Glomerular endothelial cell (primary cell): ENCODE measurements at regions not wholly inside any gene's neighbourhood (a gene's known extent, or its start where the extent isn't known, plus 50 kb on each side); places are given as distances from the start of the nearest gene placed in this dataset.
"Not testable (repeated sequence)": the region's sequence is repeated elsewhere in the genome, so short reads cannot be mapped to it uniquely, and the experiment has no call there.

Experiments used
- DNase-seq: peaks from one replicate; pipeline ENCODE4 v3.0.0-alpha.2; 2011; ENCODE audit warnings: low read depth, low spot score; ENCODE audit errors: extremely low read depth

DNA sequence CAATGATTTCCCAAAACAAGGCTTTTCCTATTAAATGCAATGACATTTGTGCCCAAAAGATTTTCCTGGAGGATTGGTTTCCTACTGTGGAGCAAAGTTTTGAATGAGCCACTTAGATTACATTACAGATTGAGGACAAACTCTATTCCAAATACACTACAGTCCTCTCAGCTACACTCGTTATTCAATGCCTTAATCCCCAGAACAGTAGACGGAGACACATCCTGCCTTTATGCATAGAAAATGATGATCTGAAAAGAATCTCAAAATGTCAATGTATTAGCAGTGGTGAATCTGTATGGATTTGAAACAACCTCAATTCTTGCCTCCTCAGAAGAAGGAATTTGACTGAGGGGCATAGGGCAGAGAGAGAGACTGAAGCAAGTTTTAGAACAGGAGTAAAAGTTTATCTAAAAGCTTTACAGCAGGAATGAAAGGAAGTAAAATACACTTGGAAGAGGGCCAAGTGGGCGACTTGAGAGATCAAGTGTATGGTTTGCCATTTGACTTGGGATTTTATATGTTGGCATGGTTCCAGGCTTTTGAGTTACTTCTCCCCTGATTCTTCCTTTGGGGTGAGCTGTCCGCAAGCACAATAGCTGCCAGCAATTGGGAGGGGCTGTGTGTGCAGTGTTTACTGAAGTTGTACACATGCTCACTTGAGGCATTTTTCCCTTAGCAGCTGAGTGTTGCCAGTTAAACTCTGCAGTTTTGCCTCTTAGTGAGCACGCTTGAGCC is 891.9 kb upstream of the MBL2 start:
- peak; percentile 34 for DNase-seq

DNA sequence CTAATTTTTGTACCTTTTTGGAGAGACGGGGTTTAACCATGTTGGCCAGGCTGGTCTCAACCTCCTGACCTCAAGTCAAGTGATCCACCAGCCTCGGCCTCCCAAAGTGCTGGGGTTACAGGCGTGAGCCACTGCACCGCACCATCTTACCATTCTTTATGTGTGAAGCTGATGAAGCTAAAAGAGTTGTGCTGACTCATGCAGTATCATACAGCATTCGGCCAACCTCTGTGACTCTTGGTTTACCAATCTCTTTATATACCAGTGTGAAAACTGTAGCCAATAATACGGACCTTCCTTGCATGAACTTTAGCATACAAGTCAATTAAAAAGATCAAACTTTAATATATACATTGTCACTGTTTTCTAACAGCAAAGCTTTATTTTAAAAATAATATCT is 878.2 kb upstream of the MBL2 start:
- DNase-seq, result no peak

DNA sequence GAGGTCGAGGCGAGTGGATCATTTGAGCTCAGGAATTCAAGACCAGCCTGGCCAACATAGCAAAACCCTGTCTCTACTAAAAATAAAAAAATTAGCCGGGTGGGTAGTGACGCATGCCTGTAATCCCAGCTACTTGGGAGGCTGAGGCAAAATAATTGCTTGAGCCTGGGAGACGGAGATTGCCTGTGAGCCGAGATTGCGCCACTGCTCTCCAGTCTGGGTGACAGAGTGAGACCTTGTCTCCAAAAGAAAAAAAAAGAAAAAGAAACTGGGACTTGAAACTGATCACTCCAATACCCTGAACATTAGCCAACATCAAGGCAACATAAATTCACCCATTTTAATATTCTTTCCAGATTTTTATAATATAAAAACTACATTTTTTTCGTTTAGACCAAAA is 874.6 kb upstream of the MBL2 start:
- not testable (repeated sequence) for DNase-seq

DNA sequence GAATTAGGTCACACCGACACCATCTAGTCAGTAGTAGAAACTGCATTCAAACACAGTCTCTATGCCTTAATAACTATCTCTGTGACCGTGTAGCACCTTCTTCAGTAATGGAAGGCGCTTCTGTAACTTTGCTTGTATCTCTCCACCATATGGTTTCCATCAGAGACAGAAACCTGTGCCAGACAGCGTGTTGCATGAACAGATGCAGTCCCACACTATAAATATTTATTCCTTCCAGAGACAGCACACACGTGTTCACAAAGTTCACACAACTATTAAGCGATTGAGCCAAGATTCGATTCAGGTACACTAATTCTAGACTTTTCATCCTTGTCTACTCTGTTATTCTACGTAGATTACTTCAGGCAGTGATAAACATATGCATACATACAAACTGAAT is 873.9 kb upstream of the MBL2 start:
- DNase-seq, result no peak

DNA sequence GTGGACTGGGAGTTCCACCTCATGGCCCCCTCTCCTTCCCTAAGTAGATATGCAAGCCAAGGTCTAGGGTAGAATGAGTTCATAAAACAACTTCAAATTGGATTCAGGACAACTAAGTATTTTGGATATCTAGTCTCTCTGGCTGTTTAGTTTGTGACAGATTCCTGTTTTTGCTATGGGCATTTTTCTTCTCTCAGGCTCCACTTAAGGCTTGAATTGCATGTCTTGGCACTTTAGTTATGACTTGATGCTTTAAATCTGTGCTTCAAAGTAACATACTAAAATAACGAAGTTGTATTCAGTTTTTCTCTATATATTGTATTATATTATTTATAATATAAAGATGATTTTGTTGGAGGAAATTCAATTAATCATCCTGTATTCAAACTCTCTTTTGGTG is 873.4 kb upstream of the MBL2 start:
- no peak for DNase-seq

DNA sequence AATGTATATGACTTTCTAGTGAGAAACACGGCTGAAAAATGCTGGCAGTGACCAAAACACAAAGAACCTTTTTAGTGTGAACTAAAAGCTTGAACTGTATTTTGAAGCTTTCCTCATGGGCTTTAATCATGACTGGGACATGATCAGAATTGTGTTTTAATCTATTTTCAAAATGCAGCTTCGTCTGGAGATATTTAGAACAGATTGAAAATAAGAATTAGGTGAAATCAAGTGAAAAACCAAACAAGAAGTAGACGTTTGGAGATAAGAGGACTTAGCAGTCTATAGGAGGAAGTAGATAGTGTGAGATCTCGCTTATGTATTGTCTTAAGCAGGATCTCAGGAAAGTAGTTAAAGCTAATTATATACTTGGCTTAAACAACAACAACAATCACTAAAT is 865.4 kb upstream of the MBL2 start:
- DNase-seq, result no peak

DNA sequence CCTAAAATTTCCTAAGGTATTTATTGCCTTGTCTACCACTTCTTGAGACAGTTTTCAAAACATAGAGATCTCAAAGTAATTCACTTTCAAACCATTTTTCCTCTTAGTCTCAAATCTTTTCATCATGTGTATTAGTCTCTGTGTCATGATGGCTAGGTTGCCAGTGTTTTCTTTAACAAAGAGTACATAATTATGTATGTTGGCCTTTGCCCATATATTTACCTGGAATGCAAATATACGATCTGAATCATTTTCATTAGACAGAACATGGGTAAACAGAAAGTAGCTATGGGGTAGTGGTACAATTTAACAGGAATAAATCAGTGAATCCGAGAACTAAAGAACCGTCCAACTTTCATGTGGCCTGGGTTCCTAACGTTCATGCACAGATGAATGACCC is 852.1 kb upstream of the MBL2 start:
- no peak for DNase-seq

DNA sequence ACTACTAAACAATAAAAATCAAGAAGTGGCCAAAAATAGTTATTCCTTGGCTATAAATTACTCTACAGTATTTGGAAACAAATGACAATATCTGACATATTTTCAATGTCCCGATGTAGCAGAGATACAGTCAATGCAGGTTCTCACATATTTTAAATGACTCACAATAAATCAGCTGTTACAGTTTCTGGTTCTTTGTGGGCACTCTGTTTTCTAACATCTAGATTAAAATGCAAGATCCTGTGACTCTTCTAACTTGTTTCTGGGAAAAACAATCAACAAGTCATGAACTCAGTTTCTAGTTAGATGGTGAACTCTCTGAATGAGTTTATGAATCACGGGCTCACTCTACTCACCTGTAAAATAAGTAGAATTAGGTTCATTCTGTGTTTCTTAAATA is 849.6 kb upstream of the MBL2 start:
- DNase-seq, result no peak

DNA sequence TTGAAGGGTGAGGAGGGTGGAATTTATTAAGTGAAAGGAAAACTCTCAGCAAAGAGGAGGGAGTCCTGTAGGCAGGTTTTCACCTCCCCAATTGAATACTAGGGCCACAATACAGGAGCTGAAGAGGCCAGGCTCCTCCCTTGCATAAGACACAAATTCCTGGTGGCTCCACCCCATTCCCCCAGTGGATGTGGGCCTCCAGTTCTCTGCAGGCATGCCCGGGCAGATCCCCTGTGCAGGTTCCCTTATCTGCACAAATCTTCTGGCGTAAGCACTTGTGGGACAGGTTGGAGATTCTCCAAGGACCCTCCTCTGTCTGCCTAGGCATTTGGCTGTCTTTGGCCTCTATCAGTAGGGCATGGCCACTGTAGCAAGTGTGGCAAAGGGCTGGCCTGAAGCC is 847.1 kb upstream of the MBL2 start:
- DNase-seq, result no peak

DNA sequence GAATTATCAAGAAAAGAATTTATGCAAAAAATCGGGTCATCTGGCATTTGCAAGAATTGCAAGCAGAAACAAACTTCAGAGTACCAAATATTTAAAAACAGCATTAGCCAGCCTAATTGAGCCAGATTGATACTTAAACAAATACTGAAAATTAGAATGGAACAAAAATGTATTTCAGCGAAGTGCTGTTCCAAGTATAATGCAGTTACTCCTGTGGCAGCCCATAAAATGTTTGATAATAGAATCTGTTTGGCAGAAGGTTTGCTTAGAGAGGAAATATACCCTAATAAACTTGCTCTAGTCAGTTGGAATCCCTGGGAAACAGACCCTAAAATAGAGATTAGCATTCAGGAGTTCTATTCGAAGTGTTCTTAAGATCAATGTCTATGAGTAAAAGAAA is 835.1 kb upstream of the MBL2 start:
- no peak for DNase-seq

DNA sequence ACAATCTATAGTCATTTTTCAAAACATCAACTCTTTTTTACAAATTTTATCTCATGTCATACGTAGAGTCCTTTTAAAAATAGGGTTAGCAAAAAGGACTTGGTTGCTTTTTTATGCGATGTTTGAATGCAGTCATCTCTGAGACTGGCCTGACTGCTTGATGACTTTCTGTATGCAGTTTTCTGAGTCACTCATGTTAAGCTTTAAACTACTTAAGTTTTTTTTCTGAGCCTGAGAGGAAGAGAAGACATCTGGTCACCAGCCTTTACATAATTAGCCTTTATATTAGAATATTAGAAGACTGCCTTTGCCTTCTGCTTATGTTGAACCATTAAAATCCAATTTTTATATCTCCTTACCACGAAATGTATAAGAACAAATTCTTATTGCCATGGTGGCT is 834.4 kb upstream of the MBL2 start:
- DNase-seq, result no peak

DNA sequence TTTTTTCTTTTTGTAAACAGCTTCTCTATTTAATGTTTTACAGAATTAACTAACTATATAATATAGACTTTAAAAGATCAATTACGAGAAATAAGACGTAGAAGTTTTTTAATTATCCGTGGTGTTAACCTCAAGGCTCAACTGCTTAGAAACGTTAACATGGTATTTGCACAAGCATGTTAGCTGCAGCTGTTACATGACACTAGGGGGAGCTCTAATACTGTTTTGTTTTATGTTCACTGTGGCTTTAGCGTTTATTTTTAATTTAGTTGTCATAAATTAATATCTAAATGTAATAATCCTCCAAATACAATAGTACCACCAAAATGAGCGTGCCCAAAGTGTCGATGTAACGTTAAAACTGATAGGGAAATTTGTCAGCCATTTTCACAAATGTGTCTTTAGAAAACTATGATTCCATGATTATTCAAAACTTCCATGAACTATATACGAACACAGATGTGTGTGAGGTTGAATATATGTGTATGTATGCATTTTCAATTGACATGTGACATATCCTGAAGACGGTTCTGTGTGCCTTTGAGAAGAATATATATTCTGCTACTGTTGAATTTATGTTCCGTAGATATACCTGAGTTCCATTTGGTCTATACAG is 828.8 kb upstream of the MBL2 start:
- peak; percentile 31 for DNase-seq

DNA sequence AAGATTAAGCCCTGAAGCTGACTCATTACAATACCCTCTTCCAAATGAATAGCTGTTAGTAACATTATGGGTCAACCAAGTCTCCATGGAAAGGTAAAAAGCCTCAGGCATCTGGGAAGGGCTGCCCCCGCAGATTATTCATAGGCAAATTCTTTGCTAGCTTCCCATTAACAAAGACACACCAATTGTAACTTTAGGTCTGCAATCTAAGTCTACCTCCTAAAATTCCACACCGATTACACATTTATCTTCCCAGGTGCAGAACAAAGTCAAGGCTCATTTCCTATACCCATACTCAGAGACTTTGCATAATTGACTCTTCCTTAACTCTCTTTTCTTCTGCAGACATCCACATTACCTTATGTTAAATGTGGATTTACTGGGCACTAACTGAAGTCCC is 826.3 kb upstream of the MBL2 start:
- DNase-seq, result no peak

DNA sequence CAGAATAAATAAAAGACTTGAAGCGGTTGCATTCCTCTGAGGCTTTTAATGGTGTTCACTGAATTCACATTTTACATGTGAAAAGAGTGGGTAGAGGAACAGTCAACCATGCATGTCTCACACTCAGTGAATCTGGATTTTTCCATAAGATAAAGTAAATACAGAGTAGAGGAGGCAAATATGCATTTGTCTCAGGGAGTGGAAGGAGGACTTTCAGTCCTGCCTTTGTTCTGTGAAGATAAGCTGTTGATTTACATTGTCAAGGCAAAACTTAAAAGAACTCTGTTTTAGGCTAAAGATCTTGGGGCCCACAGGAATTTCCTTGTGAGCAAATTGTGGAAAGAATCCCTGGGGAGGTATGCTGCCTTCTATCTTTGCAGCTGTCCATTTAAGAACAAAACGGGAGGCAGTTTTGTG is 825.3 kb upstream of the MBL2 start:
- no peak for DNase-seq

DNA sequence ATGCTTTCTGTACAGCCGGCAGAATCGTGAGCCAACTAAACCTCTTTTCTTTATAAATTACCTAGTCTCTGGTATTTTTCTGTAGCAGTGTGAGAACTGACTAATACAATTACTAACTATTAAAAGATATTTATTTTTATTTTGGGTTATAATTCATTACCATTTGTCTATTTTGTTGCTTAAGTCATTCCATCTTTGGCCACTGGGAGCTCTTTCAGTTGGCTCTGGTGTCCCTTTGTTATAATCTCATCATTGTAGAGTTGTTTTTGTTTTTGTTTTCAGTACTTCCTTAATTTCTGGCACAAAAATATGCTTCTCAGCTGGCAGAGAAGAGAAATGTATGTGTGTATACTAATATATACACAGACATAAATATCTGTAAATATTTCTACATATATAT is 807.9 kb upstream of the MBL2 start:
- no peak for DNase-seq

DNA sequence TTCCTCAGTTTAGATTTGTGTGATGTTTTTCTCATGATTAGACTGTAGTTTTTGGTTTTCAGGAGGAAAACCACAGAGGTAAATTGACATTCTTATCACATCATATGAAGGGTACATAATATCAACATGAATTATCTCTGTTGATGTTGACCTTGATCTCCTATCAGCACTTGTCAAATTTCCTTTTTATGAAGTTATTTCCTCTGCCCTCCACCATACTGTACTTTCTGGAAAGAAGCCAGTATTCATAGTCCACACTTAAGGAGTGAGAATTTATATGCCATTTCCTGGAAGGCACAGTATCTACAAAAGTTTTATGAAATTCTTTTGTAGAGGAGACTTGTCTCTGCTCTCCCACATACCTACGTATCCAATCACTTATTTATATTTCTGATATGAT is 807.2 kb upstream of the MBL2 start:
- DNase-seq, result peak; percentile 89

DNA sequence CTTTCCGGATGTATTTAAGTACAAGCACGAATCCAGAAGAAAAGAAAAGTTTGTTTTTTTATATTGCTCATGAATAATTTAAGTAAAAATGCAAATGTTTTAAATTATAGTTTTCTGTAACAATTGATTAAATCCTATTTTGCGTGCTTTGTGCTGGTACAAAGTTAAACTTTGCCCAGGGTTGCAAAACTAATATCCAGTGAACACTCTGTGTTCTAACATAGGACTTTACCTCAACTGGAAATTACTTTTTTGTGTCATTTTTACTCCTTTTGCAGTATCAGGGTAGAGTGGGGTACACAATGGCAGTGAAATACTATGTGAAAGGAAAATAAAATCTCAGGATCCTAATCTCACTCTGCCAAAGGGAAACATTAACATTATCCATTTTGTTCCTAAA is 801.4 kb upstream of the MBL2 start:
- no peak for DNase-seq

DNA sequence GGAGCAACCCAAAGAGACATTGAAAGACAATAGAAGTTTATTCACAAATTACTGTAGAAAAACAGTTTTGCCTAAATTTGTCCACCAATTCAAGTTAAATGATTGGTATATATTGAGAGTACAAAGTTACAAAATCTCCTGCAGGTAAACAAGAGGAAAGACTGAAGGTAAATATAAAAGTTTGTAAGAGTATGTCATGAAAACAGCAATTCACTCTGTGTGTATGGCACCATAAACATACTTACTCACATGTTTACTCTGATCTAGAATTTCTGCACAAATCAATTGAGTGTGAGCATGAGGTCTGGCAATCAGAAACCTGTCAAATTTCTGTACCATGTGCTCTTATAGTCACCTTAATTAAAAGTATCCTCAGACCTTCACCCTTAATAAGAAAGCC is 800.9 kb upstream of the MBL2 start:
- DNase-seq, result no peak

DNA sequence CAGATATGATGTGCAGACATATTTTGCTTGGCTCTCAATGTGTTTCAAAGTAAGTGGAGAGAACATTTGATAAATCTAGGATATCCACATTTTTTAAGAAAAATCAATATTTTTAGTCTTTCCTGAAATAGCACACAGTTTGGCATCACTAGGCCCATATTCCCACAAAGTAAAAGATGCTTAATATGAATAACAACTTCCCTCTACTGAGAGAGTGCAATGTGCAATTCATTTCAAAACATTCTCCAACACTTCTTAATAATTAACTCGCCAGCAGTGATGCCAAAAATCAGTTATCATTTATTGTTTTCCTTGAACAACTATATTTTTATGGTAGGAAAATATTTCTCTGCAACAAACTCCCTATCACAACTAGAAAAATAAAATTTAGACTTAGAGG is 800.2 kb upstream of the MBL2 start:
- no peak for DNase-seq

DNA sequence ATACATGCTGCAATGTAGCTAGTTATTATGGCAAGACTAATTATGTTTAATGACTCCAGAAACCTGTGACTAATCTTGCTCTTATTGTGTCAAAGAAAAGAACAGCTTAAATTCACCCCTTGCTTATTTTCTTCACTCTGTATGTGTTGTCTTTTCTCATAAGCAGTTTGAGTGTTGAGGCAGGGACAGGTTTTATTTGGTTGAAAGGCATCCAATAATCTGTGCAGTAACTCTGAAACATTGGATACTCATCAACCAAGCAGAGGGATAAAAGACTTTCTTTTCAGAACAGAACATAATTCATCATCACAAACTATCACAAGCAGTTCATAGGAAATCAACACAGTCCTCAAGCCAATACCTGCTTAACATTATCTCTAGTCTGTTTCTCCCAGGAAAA is 797.6 kb upstream of the MBL2 start:
- DNase-seq, result no peak

DNA sequence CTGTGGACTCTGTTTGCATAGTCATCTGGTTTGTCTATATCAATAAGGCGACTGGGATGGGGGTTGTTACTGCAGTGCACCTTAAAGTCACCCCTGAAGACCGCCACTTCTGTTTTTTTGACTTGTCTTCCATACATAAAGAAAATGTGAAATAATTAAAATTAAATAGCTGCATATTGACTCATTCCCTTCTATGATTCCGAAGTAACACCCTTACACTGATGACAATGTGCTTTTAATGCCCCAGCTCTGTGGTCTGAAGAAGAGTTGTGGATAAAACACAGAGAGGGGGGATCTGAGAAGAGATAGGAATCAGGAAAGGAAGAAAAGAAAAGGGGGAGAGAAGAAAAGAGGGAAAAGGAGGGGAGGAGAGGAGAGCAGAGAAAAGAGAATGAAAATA is 796.9 kb upstream of the MBL2 start:
- no peak for DNase-seq

DNA sequence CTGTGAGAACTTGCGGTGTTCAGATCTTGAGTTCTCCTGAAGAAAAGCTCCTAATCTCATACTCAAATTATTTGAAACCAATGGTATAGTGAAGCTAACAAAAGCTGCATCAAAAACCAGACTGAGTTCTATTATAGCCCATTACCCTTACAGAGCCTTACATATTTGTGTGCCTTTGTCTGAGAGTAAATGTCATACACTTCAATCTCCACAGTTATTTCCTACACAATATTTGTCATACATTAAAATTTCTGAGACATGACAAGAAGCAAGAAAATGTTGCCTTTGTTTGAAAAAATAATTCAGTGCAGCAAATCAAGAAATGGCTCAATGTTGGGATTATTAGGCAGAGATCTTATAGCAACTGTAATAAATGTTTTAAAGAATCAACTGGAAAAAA is 776.1 kb upstream of the MBL2 start:
- DNase-seq, result no peak

DNA sequence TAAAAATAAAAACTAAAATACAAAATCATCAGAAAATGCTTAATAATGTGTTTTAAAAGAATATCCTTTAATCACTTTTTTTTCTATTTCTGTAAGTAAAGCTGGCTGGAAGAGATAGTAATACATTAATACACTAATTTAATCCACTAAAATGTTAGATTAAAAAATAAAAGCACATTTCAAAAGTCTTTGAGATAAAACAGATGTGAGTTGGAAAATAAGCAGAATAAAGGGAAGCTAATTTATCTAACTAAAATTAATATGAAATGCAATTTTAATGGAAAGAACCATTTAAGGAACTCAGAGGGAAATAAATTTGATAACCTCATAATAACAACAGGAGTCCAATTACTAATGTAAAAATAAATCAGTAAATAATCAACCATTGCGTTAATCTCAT is 774.8 kb upstream of the MBL2 start:
- no peak for DNase-seq
